ENCODE measurements at regions not wholly inside any gene's neighbourhood (a gene's known extent, or its start where the extent isn't known, plus 50 kb on each side); places are given as distances from the start of the nearest gene placed in this dataset.
"Not testable (repeated sequence)": the region's sequence is repeated elsewhere in the genome, so short reads cannot be mapped to it uniquely, and the experiment has no call there.

- no peak overlapping the region for H3K4me3 Mint-ChIP-seq
- H3K27ac Mint-ChIP-seq, result no peak overlapping the region
- H3K27me3 Mint-ChIP-seq, result peaks cover 16% of the 10 kb centered on the region
- H3K4me1 Mint-ChIP-seq (ENCODE audit: low read depth), result no peaks in the 10 kb centered on the region
- H3K9me3 Mint-ChIP-seq, result peaks cover 22% of the 10 kb centered on the region
- H3K36me3 Mint-ChIP-seq (ENCODE audit: low read depth), result no peaks in the 10 kb centered on the region
Measured at GRCh38 chr14:101323111-101323510, 238.2 kb upstream of the DIO3 start.

GRCh38 chr14:101323614-101324235 lies 237.6 kb upstream of the DIO3 start:
- H3K4me1 Mint-ChIP-seq (ENCODE audit: low read depth); H3K36me3 Mint-ChIP-seq (ENCODE audit: low read depth); H3K27ac Mint-ChIP-seq; H3K4me3 Mint-ChIP-seq: not testable (repeated sequence)
- Mint-ChIP-seq H3K27me3 (peaks cover 16% of the 10 kb centered on the region), H3K9me3 (peaks cover 22% of the 10 kb centered on the region)

- Mint-ChIP-seq H3K36me3 (ENCODE audit: low read depth) (no peaks in the 10 kb centered on the region), H3K27ac (no peak overlapping the region), H3K4me1 (ENCODE audit: low read depth) (no peaks in the 10 kb centered on the region), H3K9me3 (peaks cover 22% of the 10 kb centered on the region), H3K4me3 (no peak overlapping the region), H3K27me3 (peaks cover 13% of the 10 kb centered on the region)
Measured at GRCh38 chr14:101325319-101325718, 236.0 kb upstream of the DIO3 start.

- H3K36me3 Mint-ChIP-seq (ENCODE audit: low read depth), result no peaks in the 10 kb centered on the region
- H3K4me3 Mint-ChIP-seq, result no peak overlapping the region
- no peaks in the 10 kb centered on the region for H3K4me1 Mint-ChIP-seq (ENCODE audit: low read depth)
- no peak overlapping the region for H3K27ac Mint-ChIP-seq
- H3K27me3 Mint-ChIP-seq, result peaks cover 18% of the 10 kb centered on the region
- H3K9me3 Mint-ChIP-seq, result peaks cover 8% of the 10 kb centered on the region
Measured at GRCh38 chr14:101328412-101329028, 232.8 kb upstream of the DIO3 start.

- no peaks in the 10 kb centered on the region for H3K4me1 Mint-ChIP-seq (ENCODE audit: low read depth)
- H3K27me3 Mint-ChIP-seq, result peaks cover 21% of the 10 kb centered on the region
- H3K36me3 Mint-ChIP-seq (ENCODE audit: low read depth), result no peaks in the 10 kb centered on the region
- H3K9me3 Mint-ChIP-seq, result no peaks in the 10 kb centered on the region
- H3K27ac Mint-ChIP-seq, result no peak overlapping the region
- H3K4me3 Mint-ChIP-seq, result no peak overlapping the region
Measured at GRCh38 chr14:101330416-101331140, 230.7 kb upstream of the DIO3 start.

GRCh38 chr14:101331141-101331525 lies 230.2 kb upstream of the DIO3 start:
- H3K4me3 Mint-ChIP-seq, result no peak overlapping the region
- H3K27me3 Mint-ChIP-seq, result peaks cover 18% of the 10 kb centered on the region
- no peak overlapping the region for H3K27ac Mint-ChIP-seq
- no peaks in the 10 kb centered on the region for H3K36me3 Mint-ChIP-seq (ENCODE audit: low read depth)
- no peaks in the 10 kb centered on the region for H3K4me1 Mint-ChIP-seq (ENCODE audit: low read depth)
- no peaks in the 10 kb centered on the region for H3K9me3 Mint-ChIP-seq

- Mint-ChIP-seq H3K9me3 (no peaks in the 10 kb centered on the region), H3K36me3 (ENCODE audit: low read depth) (no peaks in the 10 kb centered on the region), H3K4me1 (ENCODE audit: low read depth) (no peaks in the 10 kb centered on the region), H3K4me3 (no peak overlapping the region), H3K27ac (no peak overlapping the region), H3K27me3 (peaks cover 16% of the 10 kb centered on the region)
Measured at GRCh38 chr14:101331661-101332169, 229.6 kb upstream of the DIO3 start.

GRCh38 chr14:101332281-101332680 lies 229.0 kb upstream of the DIO3 start:
- Mint-ChIP-seq H3K27me3 (peaks cover 15% of the 10 kb centered on the region), H3K27ac (no peak overlapping the region), H3K36me3 (ENCODE audit: low read depth) (no peaks in the 10 kb centered on the region), H3K4me3 (no peak overlapping the region), H3K4me1 (ENCODE audit: low read depth) (no peaks in the 10 kb centered on the region), H3K9me3 (no peaks in the 10 kb centered on the region)

- Mint-ChIP-seq H3K4me3 (no peak overlapping the region), H3K4me1 (ENCODE audit: low read depth) (no peaks in the 10 kb centered on the region), H3K27me3 (peaks cover 20% of the 10 kb centered on the region), H3K27ac (no peak overlapping the region), H3K9me3 (no peaks in the 10 kb centered on the region), H3K36me3 (ENCODE audit: low read depth) (no peaks in the 10 kb centered on the region)
Measured at GRCh38 chr14:101333335-101334280, 227.7 kb upstream of the DIO3 start.

GRCh38 chr14:101334656-101335055 lies 226.6 kb upstream of the DIO3 start:
- Mint-ChIP-seq H3K4me1 (ENCODE audit: low read depth) (no peaks in the 10 kb centered on the region), H3K4me3 (no peak overlapping the region), H3K27me3 (peaks cover 24% of the 10 kb centered on the region), H3K9me3 (no peaks in the 10 kb centered on the region), H3K27ac (no peak overlapping the region), H3K36me3 (ENCODE audit: low read depth) (no peaks in the 10 kb centered on the region)

GRCh38 chr14:101335061-101335661 lies 226.1 kb upstream of the DIO3 start:
- H3K4me1 Mint-ChIP-seq (ENCODE audit: low read depth), result no peaks in the 10 kb centered on the region
- H3K9me3 Mint-ChIP-seq, result no peaks in the 10 kb centered on the region
- no peak overlapping the region for H3K4me3 Mint-ChIP-seq
- H3K36me3 Mint-ChIP-seq (ENCODE audit: low read depth), result no peaks in the 10 kb centered on the region
- no peak overlapping the region for H3K27ac Mint-ChIP-seq
- peaks cover 28% of the 10 kb centered on the region for H3K27me3 Mint-ChIP-seq

- Mint-ChIP-seq H3K9me3 (no peaks in the 10 kb centered on the region), H3K36me3 (ENCODE audit: low read depth) (no peaks in the 10 kb centered on the region), H3K27me3 (peaks cover 33% of the 10 kb centered on the region), H3K4me1 (ENCODE audit: low read depth) (no peaks in the 10 kb centered on the region), H3K27ac (no peak overlapping the region), H3K4me3 (no peak overlapping the region)
Measured at GRCh38 chr14:101336183-101336582, 225.1 kb upstream of the DIO3 start.

- H3K4me1 Mint-ChIP-seq (ENCODE audit: low read depth), result no peaks in the 10 kb centered on the region
- H3K9me3 Mint-ChIP-seq, result no peaks in the 10 kb centered on the region
- no peak overlapping the region for H3K4me3 Mint-ChIP-seq
- H3K36me3 Mint-ChIP-seq (ENCODE audit: low read depth), result no peaks in the 10 kb centered on the region
- H3K27me3 Mint-ChIP-seq, result peaks cover 35% of the 10 kb centered on the region
- no peak overlapping the region for H3K27ac Mint-ChIP-seq
Measured at GRCh38 chr14:101337053-101337452, 224.2 kb upstream of the DIO3 start.

GRCh38 chr14:101340556-101340955 lies 220.7 kb upstream of the DIO3 start:
- peaks cover 43% of the 10 kb centered on the region for H3K27me3 Mint-ChIP-seq

More at GRCh38 chr14:101340556-101340955, 220.7 kb upstream of the DIO3 start:
- Mint-ChIP-seq H3K9me3 (no peaks in the 10 kb centered on the region), H3K4me3 (no peak overlapping the region), H3K4me1 (ENCODE audit: low read depth) (no peaks in the 10 kb centered on the region), H3K27ac (no peak overlapping the region), H3K36me3 (ENCODE audit: low read depth) (no peaks in the 10 kb centered on the region)

Data from stimulated activated naive CD8-positive, alpha-beta T cell treated with anti-CD3 and anti-CD28 coated beads, Interleukin-15, Interleukin-2, amounts not matched to agents 100 ng/mL and 50 ng/mL, for 24 hours (primary cell).